Breast epithelium (tissue), 4 donors: ENCODE measurements at regions not wholly inside any gene's neighbourhood (a gene's known extent, or its start where the extent isn't known, plus 50 kb on each side); places are given as distances from the start of the nearest gene placed in this dataset.
A peak's percentile ranks its signal among the peaks of the same experiment; 100 is the strongest.

Experiments
- DNase-seq, 2 donors: peaks; one replicate each; pipeline ENCODE4 v3.0.0-alpha.2; 2019; ENCODE audit warnings: low spot score in 2 of 2
- H3K27ac ChIP-seq, 2 donors: fragments of 200-600 bp; sonication (generic) in 1 of 2; one replicate each; pipeline ENCODE4 v1.5.1; 2016 to 2019; ENCODE audit warnings: mild to moderate bottlenecking in 1 of 2
- H3K27me3 ChIP-seq, 2 donors: fragments of 200-600 bp; sonication (generic) in 1 of 2; one replicate each; pipeline versions ENCODE4 v1.5.1 to v1.6.0; 2017 to 2019; ENCODE audit warnings: control low read depth in 1 of 2, mild to moderate bottlenecking in 1 of 2
- H3K36me3 ChIP-seq: fragments of 200-600 bp; one replicate; pipeline ENCODE4 v1.5.1; 2019
- H3K4me1 ChIP-seq, 2 donors: fragments of 200-600 bp; sonication (generic); one replicate each; pipeline ENCODE4 v1.5.1; 2016 to 2019; ENCODE audit warnings: control low read depth in 1 of 2
- H3K4me3 ChIP-seq, 3 donors: fragments of 200-600 bp; sonication (generic); 1 replicate in 2 of 3; 2 replicates in 1 of 3; pipeline ENCODE4 v1.5.1; 2016 to 2019; ENCODE audit warnings: mild to moderate bottlenecking in 3 of 3, moderate library complexity in 2 of 3
- H3K9me3 ChIP-seq, 2 donors: fragments of 200-600 bp; sonication (generic) in 1 of 2; one replicate each; pipeline ENCODE4 v1.5.1; 2016 to 2019; ENCODE audit warnings: control low read depth in 1 of 2
- POLR2A ChIP-seq: fragments of 450-650 bp; IDR thresholded peaks from one replicate; pipeline ENCODE4 v1.6.1; 2016; ENCODE audit warnings: antibody characterized with exemption, mild to moderate bottlenecking, moderate library complexity
- POLR2AphosphoS5 ChIP-seq, 3 donors: sonication (generic); formaldehyde crosslinking; IDR thresholded peaks; one replicate each; pipeline ENCODE4 v1.6.1; 2017; ENCODE audit warnings: antibody characterized with exemption in 3 of 3
- intact Hi-C: fragments of 100-400 bp; cut with DNase I; formaldehyde crosslinking; loops from one replicate; pipeline ENCODE4 v1.15.1; 2023; ENCODE audit warnings: low total_unique reads
- TF ChIP-seq, protein P1 (sequence below), 3 donors: fragments of 450-650 bp; IDR thresholded peaks; one replicate each; pipeline ENCODE4 v1.5.1; 2016 to 2017; ENCODE audit warnings: antibody characterized with exemption in 3 of 3, mild to moderate bottlenecking in 3 of 3, moderate library complexity in 3 of 3

DNA sequence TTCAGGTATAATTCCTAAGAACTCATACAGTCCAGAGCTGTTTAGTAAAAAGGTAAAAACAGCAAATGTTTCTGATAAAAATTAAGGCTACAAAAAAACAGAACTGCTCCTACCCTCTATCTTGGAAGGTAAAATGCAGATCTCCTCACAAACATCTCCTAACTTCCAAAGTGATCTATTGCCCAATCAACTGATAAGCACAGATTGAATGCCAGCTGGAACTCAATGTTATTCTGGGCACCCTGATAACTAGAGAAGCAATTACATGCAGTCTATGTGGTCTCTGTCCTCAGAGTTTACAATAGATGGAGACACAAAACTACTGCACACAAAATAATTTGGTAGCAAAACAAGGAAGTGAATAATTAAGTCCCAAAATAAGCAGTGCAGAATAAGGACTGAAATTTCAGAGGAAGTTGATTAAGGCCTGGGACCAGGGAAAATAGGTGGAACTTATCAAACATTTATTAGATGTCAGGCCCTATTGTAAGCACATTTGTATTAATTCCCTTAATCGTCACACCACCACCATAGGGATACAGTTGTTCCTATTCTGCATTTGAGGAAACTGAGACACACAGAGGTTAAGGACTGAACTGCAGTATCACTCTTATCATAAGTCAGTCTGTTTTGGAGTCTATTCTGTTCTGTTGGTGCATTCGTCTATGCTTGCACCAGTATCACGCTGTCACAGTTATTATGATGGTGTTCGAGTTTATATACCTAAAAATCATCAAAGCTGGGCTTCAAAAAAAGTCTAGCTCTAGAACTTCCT lies 102.2 kb upstream of the TARS1 start:
- DNase-seq, result no peak

DNA sequence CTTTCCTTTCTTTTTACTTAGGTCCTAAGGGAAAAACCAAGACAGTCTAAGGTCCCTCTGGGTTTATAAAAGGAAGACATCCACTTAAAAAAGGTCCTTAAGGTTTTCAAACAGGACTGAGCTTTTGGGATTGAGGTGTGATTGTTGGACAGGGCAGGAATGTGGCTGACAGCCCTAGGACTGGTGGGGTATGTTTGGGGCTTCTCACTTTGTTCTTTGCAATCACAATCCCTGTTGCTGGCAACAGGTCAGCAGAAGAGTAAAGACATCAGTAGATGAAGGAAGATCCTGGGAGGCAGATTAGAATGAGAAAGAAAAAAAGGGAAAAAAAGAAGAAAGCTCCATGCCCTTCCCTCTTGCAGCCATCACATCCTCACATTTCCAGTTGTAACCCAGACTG lies 101.4 kb upstream of the TARS1 start:
- Histone ChIP-seq H3K9me3 (no peaks in the 10 kb centered on the region), H3K27ac (no peak overlapping the region), H3K36me3 (no peaks in the 10 kb centered on the region), H3K4me1 (no peaks in the 10 kb centered on the region), H3K27me3 (no peaks in the 10 kb centered on the region), H3K4me3 (no peak overlapping the region)
- no peak for DNase-seq
- TF ChIP-seq POLR2A, result no peak
- TF ChIP-seq, protein P1, sequence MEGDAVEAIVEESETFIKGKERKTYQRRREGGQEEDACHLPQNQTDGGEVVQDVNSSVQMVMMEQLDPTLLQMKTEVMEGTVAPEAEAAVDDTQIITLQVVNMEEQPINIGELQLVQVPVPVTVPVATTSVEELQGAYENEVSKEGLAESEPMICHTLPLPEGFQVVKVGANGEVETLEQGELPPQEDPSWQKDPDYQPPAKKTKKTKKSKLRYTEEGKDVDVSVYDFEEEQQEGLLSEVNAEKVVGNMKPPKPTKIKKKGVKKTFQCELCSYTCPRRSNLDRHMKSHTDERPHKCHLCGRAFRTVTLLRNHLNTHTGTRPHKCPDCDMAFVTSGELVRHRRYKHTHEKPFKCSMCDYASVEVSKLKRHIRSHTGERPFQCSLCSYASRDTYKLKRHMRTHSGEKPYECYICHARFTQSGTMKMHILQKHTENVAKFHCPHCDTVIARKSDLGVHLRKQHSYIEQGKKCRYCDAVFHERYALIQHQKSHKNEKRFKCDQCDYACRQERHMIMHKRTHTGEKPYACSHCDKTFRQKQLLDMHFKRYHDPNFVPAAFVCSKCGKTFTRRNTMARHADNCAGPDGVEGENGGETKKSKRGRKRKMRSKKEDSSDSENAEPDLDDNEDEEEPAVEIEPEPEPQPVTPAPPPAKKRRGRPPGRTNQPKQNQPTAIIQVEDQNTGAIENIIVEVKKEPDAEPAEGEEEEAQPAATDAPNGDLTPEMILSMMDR (IDR thresholded peaks at IDR 0.05), result no peak
- no peak for TF ChIP-seq POLR2AphosphoS5 (IDR thresholded peaks at IDR 0.05)
- intact Hi-C loops, result no loop called here

More for the DNA sequence above, 102.2 kb upstream of the TARS1 start:
- Histone ChIP-seq H3K27ac (no peak overlapping the region), H3K9me3 (no peaks in the 10 kb centered on the region), H3K4me1 (no peaks in the 10 kb centered on the region), H3K27me3 (no peaks in the 10 kb centered on the region), H3K36me3 (no peaks in the 10 kb centered on the region), H3K4me3 (no peak overlapping the region)
- TF ChIP-seq, protein P1 (IDR thresholded peaks at IDR 0.05), result no peak
- TF ChIP-seq POLR2AphosphoS5 (IDR thresholded peaks at IDR 0.05) (no peak), POLR2A (no peak)
- intact Hi-C loops, result no loop called here

DNA sequence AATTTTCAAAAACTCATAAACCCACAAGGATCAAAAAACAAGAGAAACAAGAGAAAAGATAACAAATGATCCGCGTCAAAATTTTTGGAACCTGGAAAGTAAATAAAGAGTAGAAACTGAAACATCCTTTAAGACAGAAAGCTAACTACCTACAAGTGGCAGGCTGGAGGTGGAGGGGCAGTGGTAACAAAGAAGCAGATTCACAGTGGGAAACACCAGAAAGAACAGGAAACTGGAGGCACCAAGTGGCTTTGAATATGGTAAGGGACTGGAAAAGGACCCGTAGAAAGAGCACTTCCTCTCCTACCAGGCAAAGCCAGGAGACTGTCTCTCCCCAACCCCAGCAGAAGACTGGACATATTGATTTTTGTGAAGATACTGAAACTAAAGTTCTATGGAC lies 100.6 kb upstream of the TARS1 start:
- Histone ChIP-seq H3K27ac (no peak overlapping the region), H3K4me1 (no peaks in the 10 kb centered on the region)
- TF ChIP-seq POLR2AphosphoS5 (IDR thresholded peaks at IDR 0.05), result no peak
- TF ChIP-seq, protein P1 (IDR thresholded peaks at IDR 0.05), result no peak
- no peak for TF ChIP-seq POLR2A

DNA sequence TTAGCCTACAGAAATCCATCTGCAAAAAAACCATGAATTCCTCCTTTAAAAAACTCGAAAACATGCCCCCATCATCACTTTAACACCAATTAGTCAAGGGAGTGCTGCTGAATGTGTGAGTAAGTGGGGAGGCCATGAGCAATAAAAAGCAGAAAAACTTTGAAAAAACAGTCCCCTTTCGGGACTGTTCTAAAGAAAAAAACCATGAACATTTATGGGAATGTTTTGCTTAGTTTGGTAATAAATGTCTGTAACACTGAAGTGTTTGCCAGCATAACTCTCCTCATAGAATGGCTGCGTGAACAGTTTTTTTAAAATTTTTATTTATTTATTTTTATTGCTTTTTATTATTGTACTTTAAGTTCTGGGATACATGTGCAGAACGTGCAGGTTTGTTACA lies 99.4 kb upstream of the TARS1 start:
- intact Hi-C loops, result no loop called here
- Histone ChIP-seq H3K36me3 (no peaks in the 10 kb centered on the region), H3K4me1 (no peaks in the 10 kb centered on the region), H3K4me3 (no peak overlapping the region), H3K27me3 (no peaks in the 10 kb centered on the region), H3K27ac (no peak overlapping the region), H3K9me3 (no peaks in the 10 kb centered on the region)
- TF ChIP-seq, protein P1 (IDR thresholded peaks at IDR 0.05), result no peak
- TF ChIP-seq POLR2AphosphoS5 (IDR thresholded peaks at IDR 0.05), result no peak
- no peak for DNase-seq

More for the DNA sequence above, 100.6 kb upstream of the TARS1 start:
- intact Hi-C loops, result no loop called here
- no peaks in the 10 kb centered on the region for H3K9me3 ChIP-seq
- H3K36me3 ChIP-seq, result no peaks in the 10 kb centered on the region
- no peaks in the 10 kb centered on the region for H3K27me3 ChIP-seq
- DNase-seq, result no peak
- no peak overlapping the region for H3K4me3 ChIP-seq

DNA sequence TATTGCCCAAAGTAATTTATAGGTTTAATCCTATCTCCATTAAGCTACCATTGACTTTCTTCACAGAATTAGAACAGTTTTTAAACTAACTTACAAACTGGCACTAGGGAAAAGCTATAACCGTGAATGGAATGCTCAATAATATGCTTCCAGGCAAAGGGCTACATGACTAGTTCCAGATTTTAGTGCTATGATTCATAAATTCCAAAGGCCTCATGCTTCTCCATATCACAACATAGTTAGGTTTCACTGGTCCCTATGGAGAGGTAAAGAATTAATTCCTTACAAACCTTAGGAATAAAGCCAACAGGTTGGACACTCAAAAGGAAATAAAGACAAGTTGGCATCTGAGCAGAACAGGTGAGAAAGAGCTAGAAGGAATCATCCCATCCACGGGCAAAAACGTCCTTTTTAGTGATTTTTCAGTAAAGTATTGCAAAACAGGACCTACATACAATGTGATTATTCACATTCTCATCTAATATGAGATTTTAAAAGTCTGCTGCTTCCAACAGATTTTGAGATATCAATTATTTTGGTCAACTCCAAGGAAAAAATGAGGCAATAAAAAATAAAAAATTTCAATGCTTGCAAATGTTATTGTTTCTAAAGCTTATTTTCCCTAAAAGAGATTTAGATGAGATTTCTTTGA lies 97.0 kb upstream of the TARS1 start:
- intact Hi-C loops, result no loop called here
- H3K36me3 ChIP-seq, result no peaks in the 10 kb centered on the region
- no peaks in the 10 kb centered on the region for H3K27me3 ChIP-seq
- TF ChIP-seq POLR2A (no peak), POLR2AphosphoS5 (IDR thresholded peaks at IDR 0.05) (no peak)
- TF ChIP-seq, protein P1 (IDR thresholded peaks at IDR 0.05), result no peak
- H3K4me3 ChIP-seq, result no peak overlapping the region
- H3K27ac ChIP-seq, result peak overlapping the region in 1 of 2 donors; percentile 38
- DNase-seq, result no peak
- H3K9me3 ChIP-seq, result no peaks in the 10 kb centered on the region
- no peaks in the 10 kb centered on the region for H3K4me1 ChIP-seq
